SIG-M5 treated with dmso at 0.1 percent for 504 hours (cell line): ENCODE measurements at regions not wholly inside any gene's neighbourhood (a gene's known extent, or its start where the extent isn't known, plus 50 kb on each side); places are given as distances from the start of the nearest gene placed in this dataset.

Experiments used
- DNase-seq: peaks from one replicate; lab custom pipeline; 2025; ENCODE audit not compliant: unreplicated experiment; lab: John Stamatoyannopoulos, UW

- DNase-seq = no peak
These were observed 1052.8 kb downstream of the NAALADL2 start for GRCh38 chr3:175911937-175912336.

- no peak for DNase-seq
These were observed 1043.1 kb downstream of the NAALADL2 start for GRCh38 chr3:175902226-175902625.

GRCh38 chr3:175898194-175898593, 1039.1 kb downstream of the NAALADL2 start:
- DNase-seq = no peak

- no peak for DNase-seq
These were observed 1037.5 kb downstream of the NAALADL2 start for GRCh38 chr3:175896655-175897054.

GRCh38 chr3:175895731-175896130, 1036.6 kb downstream of the NAALADL2 start:
- no peak for DNase-seq

- no peak for DNase-seq
These were observed 1034.4 kb downstream of the NAALADL2 start for GRCh38 chr3:175893566-175893965.

- DNase-seq = no peak
These were observed 1030.9 kb downstream of the NAALADL2 start for GRCh38 chr3:175890066-175890465.

- DNase-seq = no peak
These were observed 1026.2 kb downstream of the NAALADL2 start for GRCh38 chr3:175885231-175885766.

- DNase-seq = no peak
These were observed 1020.3 kb downstream of the NAALADL2 start for GRCh38 chr3:175879417-175879816.

GRCh38 chr3:175869404-175869803, 1010.3 kb downstream of the NAALADL2 start:
- no peak for DNase-seq

- no peak for DNase-seq
These were observed 1009.5 kb downstream of the NAALADL2 start for GRCh38 chr3:175868626-175869025.

- DNase-seq = no peak
These were observed 1006.6 kb downstream of the NAALADL2 start for GRCh38 chr3:175865724-175866123.

- DNase-seq = no peak
These were observed 1002.8 kb downstream of the NAALADL2 start for GRCh38 chr3:175861916-175862315.
